ENCODE measurements at regions not wholly inside any gene's neighbourhood (a gene's known extent, or its start where the extent isn't known, plus 50 kb on each side); places are given as distances from the start of the nearest gene placed in this dataset.
"Not testable (repeated sequence)": the region's sequence is repeated elsewhere in the genome, so short reads cannot be mapped to it uniquely, and the experiment has no call there.

DNA sequence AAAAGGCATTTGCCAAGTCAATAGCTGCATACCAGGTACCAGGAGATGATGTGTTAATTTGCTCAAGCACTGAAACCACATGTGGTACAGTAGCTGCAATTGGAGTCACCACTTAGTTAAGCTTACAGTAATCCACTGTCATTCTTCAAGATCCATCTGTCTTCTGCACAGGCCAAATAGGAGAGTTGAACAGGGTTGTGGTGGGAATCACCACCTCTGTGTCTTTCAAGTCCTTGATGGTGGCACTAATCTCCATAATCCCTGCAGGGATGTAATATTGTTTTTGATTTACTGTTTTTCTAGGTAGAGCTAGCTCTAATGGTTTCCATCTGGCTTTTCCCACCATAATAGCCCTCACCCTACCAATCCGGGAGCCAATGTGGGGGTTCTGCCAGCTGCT is 91.9 kb downstream of the FCRL5 start:
- Histone ChIP-seq H3K4me1 (ENCODE audit: control insufficient read depth, insufficient read depth, low read length) (no peaks in the 10 kb centered on the region), H3K27ac (ENCODE audit: low read depth, low read length) (no peak overlapping the region), H3K36me3 (ENCODE audit: control insufficient read depth, insufficient read depth, low read length) (no peaks in the 10 kb centered on the region), H3K4me3 (ENCODE audit: low read depth, low read length) (no peak overlapping the region), H3K27me3 (ENCODE audit: control insufficient read depth, insufficient read depth, low read length) (no peaks in the 10 kb centered on the region), H3K9me3 (ENCODE audit: control insufficient read depth, insufficient read depth, low read length) (no peaks in the 10 kb centered on the region)
- no peak for DNase-seq (ENCODE audit: low read depth in 4 of 6, low spot score in 6 of 6)
- 83% methylated on average over 1 of the region's 1 CpG for WGBS (ENCODE audit: insufficient coverage)

- no peak for DNase-seq (ENCODE audit: low read depth in 4 of 6, low spot score in 6 of 6)
- H3K27ac ChIP-seq (ENCODE audit: low read depth, low read length), result no peak overlapping the region
- H3K9me3 ChIP-seq (ENCODE audit: control insufficient read depth, insufficient read depth, low read length), result no peaks in the 10 kb centered on the region
- WGBS (ENCODE audit: insufficient coverage), result 100% methylated on average over 1 of the region's 3 CpGs
- no peak overlapping the region for H3K4me3 ChIP-seq (ENCODE audit: low read depth, low read length)
- no peaks in the 10 kb centered on the region for H3K4me1 ChIP-seq (ENCODE audit: control insufficient read depth, insufficient read depth, low read length)
- H3K27me3 ChIP-seq (ENCODE audit: control insufficient read depth, insufficient read depth, low read length), result no peaks in the 10 kb centered on the region
- no peaks in the 10 kb centered on the region for H3K36me3 ChIP-seq (ENCODE audit: control insufficient read depth, insufficient read depth, low read length)
These were observed 95.0 kb downstream of the FCRL5 start for GRCh38 chr1:157457279-157457678.

GRCh38 chr1:157455318-157455717 is 97.0 kb downstream of the FCRL5 start:
- no CpG with 5 or more reads among the region's 1 CpG for WGBS (ENCODE audit: insufficient coverage)
- no peaks in the 10 kb centered on the region for H3K36me3 ChIP-seq (ENCODE audit: control insufficient read depth, insufficient read depth, low read length)

GRCh38 chr1:157450106-157450505 is 102.2 kb downstream of the FCRL5 start:
- no peak overlapping the region for H3K27ac ChIP-seq (ENCODE audit: low read depth, low read length)
- no peaks in the 10 kb centered on the region for H3K36me3 ChIP-seq (ENCODE audit: control insufficient read depth, insufficient read depth, low read length)
- no peak for DNase-seq (ENCODE audit: low read depth in 4 of 6, low spot score in 6 of 6)
- WGBS (ENCODE audit: insufficient coverage), result no CpG with 5 or more reads among the region's 2 CpGs
- H3K4me1 ChIP-seq (ENCODE audit: control insufficient read depth, insufficient read depth, low read length), result no peaks in the 10 kb centered on the region
- no peaks in the 10 kb centered on the region for H3K9me3 ChIP-seq (ENCODE audit: control insufficient read depth, insufficient read depth, low read length)
- H3K4me3 ChIP-seq (ENCODE audit: low read depth, low read length), result no peak overlapping the region
- no peaks in the 10 kb centered on the region for H3K27me3 ChIP-seq (ENCODE audit: control insufficient read depth, insufficient read depth, low read length)

More at GRCh38 chr1:157455318-157455717, 97.0 kb downstream of the FCRL5 start:
- DNase-seq (ENCODE audit: low read depth in 4 of 6, low spot score in 6 of 6), result no peak
- Histone ChIP-seq H3K4me3 (ENCODE audit: low read depth, low read length) (no peak overlapping the region), H3K27ac (ENCODE audit: low read depth, low read length) (no peak overlapping the region), H3K9me3 (ENCODE audit: control insufficient read depth, insufficient read depth, low read length) (no peaks in the 10 kb centered on the region), H3K4me1 (ENCODE audit: control insufficient read depth, insufficient read depth, low read length) (no peaks in the 10 kb centered on the region), H3K27me3 (ENCODE audit: control insufficient read depth, insufficient read depth, low read length) (no peaks in the 10 kb centered on the region)

DNA sequence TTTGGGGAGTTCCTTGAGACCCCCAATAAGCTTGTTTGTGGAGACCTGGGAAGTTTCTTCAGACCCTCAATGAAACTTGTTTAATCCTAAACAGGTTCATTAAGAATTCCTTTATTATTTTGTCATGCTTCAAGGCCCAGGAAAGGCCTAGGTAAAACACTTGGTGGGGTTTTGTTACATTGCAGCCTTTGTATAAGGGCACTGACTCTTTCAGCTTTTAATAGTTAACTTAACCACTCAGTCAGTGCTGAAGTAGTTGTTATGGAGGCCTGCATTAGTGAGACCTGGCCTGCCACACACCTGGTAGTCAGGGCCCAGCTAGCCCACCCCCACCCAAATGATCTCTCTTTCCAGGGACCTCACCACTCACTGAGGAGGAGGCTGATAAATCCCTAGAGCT is 103.7 kb downstream of the FCRL5 start:
- Histone ChIP-seq H3K4me1 (ENCODE audit: control insufficient read depth, insufficient read depth, low read length) (no peaks in the 10 kb centered on the region), H3K36me3 (ENCODE audit: control insufficient read depth, insufficient read depth, low read length) (no peaks in the 10 kb centered on the region), H3K27ac (ENCODE audit: low read depth, low read length) (no peak overlapping the region), H3K4me3 (ENCODE audit: low read depth, low read length) (no peak overlapping the region), H3K9me3 (ENCODE audit: control insufficient read depth, insufficient read depth, low read length) (no peaks in the 10 kb centered on the region), H3K27me3 (ENCODE audit: control insufficient read depth, insufficient read depth, low read length) (no peaks in the 10 kb centered on the region)
- DNase-seq (ENCODE audit: low read depth in 4 of 6, low spot score in 6 of 6), result no peak

GRCh38 chr1:157446356-157446755 is 106.0 kb downstream of the FCRL5 start:
- not testable (repeated sequence) for H3K9me3 ChIP-seq (ENCODE audit: control insufficient read depth, insufficient read depth, low read length); H3K4me1 ChIP-seq (ENCODE audit: control insufficient read depth, insufficient read depth, low read length); H3K27ac ChIP-seq (ENCODE audit: low read depth, low read length); H3K27me3 ChIP-seq (ENCODE audit: control insufficient read depth, insufficient read depth, low read length); DNase-seq (ENCODE audit: low read depth in 4 of 6, low spot score in 6 of 6); H3K4me3 ChIP-seq (ENCODE audit: low read depth, low read length); H3K36me3 ChIP-seq (ENCODE audit: control insufficient read depth, insufficient read depth, low read length)
- WGBS (ENCODE audit: insufficient coverage), result 98% methylated on average over 29 of the region's 31 CpGs

GRCh38 chr1:157445616-157446140 is 106.6 kb downstream of the FCRL5 start:
- H3K9me3 ChIP-seq (ENCODE audit: control insufficient read depth, insufficient read depth, low read length); H3K4me3 ChIP-seq (ENCODE audit: low read depth, low read length); DNase-seq (ENCODE audit: low read depth in 4 of 6, low spot score in 6 of 6); H3K4me1 ChIP-seq (ENCODE audit: control insufficient read depth, insufficient read depth, low read length); H3K27ac ChIP-seq (ENCODE audit: low read depth, low read length); H3K27me3 ChIP-seq (ENCODE audit: control insufficient read depth, insufficient read depth, low read length); H3K36me3 ChIP-seq (ENCODE audit: control insufficient read depth, insufficient read depth, low read length): not testable (repeated sequence)
- WGBS (ENCODE audit: insufficient coverage), result 98% methylated on average over 13 of the region's 15 CpGs

DNA sequence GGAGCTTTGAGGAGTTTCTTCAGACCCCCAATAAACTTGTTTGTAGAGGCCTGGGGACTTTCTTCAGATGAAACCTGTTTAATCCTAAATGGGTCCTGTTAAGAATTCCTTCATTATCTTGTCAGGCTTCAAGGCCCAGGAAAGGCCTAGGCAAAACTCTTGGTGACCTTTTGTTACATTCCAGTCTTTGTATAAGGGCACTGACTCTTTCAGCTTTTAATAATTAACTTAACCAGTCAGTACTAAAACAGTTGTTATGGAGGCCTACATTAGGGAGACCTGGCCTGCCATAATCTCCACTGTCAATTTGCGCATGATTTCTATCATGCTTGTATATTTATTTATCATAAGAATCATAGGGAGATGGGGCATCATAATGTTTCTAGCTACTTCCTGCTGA is 110.2 kb downstream of the FCRL5 start:
- Histone ChIP-seq H3K4me3 (ENCODE audit: low read depth, low read length) (no peak overlapping the region), H3K4me1 (ENCODE audit: control insufficient read depth, insufficient read depth, low read length) (no peaks in the 10 kb centered on the region), H3K9me3 (ENCODE audit: control insufficient read depth, insufficient read depth, low read length) (no peaks in the 10 kb centered on the region), H3K27me3 (ENCODE audit: control insufficient read depth, insufficient read depth, low read length) (no peaks in the 10 kb centered on the region), H3K36me3 (ENCODE audit: control insufficient read depth, insufficient read depth, low read length) (no peaks in the 10 kb centered on the region), H3K27ac (ENCODE audit: low read depth, low read length) (no peak overlapping the region)
- no peak for DNase-seq (ENCODE audit: low read depth in 4 of 6, low spot score in 6 of 6)
- WGBS (ENCODE audit: insufficient coverage), result no CpG with 5 or more reads among the region's 1 CpG

DNA sequence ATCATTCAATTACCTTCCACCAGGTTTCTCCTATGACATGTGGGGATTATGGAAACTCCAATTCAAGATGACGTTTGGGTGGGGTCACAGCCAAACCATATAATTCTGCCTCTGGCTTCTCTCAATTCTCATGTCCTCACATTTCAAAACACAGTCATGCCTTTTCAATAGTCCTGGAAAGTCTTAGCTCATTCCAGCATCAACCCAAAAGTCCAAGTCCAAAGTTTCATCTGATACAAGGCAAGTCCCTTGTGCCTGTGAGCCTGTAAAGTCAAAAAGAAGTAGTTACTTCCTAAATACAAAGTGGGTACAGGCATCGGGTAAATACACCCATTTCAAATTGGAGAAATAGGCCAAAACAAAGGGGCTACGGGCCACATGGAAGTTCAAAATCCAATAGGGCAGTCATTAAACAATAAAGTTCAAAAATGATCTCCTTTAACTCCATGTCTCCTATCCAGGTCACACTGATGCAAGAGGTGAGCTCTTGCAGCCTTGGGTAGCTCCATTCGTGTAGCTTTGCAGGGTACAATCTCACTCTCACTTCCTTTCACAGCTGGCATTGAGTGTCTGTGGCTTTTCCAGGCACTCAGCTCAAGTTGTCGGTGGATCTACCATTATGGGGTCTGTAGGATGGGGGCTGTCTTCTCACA is 112.9 kb downstream of the FCRL5 start:
- Histone ChIP-seq H3K27ac (ENCODE audit: low read depth, low read length) (no peak overlapping the region), H3K27me3 (ENCODE audit: control insufficient read depth, insufficient read depth, low read length) (no peaks in the 10 kb centered on the region), H3K4me1 (ENCODE audit: control insufficient read depth, insufficient read depth, low read length) (no peaks in the 10 kb centered on the region), H3K4me3 (ENCODE audit: low read depth, low read length) (no peak overlapping the region), H3K9me3 (ENCODE audit: control insufficient read depth, insufficient read depth, low read length) (no peaks in the 10 kb centered on the region), H3K36me3 (ENCODE audit: control insufficient read depth, insufficient read depth, low read length) (no peaks in the 10 kb centered on the region)
- DNase-seq (ENCODE audit: low read depth in 4 of 6, low spot score in 6 of 6), result no peak
- 98% methylated on average over 5 of the region's 5 CpGs for WGBS (ENCODE audit: insufficient coverage)

DNA sequence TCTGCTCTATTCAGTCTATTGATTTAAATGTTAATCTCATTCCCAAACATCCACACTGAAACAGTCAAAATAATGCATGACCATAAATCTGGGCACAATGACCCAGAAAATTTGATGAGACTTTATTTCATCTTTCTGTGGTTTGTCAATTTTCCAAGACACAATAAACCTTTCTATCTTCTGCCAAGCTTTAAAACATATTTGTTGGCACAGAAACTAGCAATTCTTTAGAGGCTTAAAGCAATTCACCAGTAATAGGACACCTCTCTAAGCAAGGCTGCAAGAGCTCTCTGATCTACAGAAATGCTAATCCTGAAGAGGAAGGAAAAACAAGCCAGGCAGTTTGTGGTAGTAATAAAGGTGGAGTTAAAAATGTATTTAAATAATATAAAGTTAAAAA is 113.7 kb downstream of the FCRL5 start:
- no peaks in the 10 kb centered on the region for H3K36me3 ChIP-seq (ENCODE audit: control insufficient read depth, insufficient read depth, low read length)
- no peak for DNase-seq (ENCODE audit: low read depth in 4 of 6, low spot score in 6 of 6)
- H3K4me3 ChIP-seq (ENCODE audit: low read depth, low read length), result no peak overlapping the region
- no peaks in the 10 kb centered on the region for H3K27me3 ChIP-seq (ENCODE audit: control insufficient read depth, insufficient read depth, low read length)
- H3K4me1 ChIP-seq (ENCODE audit: control insufficient read depth, insufficient read depth, low read length), result no peaks in the 10 kb centered on the region
- no peaks in the 10 kb centered on the region for H3K9me3 ChIP-seq (ENCODE audit: control insufficient read depth, insufficient read depth, low read length)
- H3K27ac ChIP-seq (ENCODE audit: low read depth, low read length), result no peak overlapping the region

Measured in spinal cord (tissue), 9 donors.